Activated CD8-positive, alpha-beta memory T cell treated with anti-CD3 and anti-CD28 coated beads, Interleukin-2, amount 50 U/mL, for 24 hours (primary cell): ENCODE measurements at regions not wholly inside any gene's neighbourhood (a gene's known extent, or its start where the extent isn't known, plus 50 kb on each side); places are given as distances from the start of the nearest gene placed in this dataset.
"Not testable (repeated sequence)": the region's sequence is repeated elsewhere in the genome, so short reads cannot be mapped to it uniquely, and the experiment has no call there.

Experiments used
- DNase-seq: peaks from one replicate; pipeline ENCODE4 v3.0.0-alpha.2; 2020; ENCODE audit errors: extremely low read depth

DNA sequence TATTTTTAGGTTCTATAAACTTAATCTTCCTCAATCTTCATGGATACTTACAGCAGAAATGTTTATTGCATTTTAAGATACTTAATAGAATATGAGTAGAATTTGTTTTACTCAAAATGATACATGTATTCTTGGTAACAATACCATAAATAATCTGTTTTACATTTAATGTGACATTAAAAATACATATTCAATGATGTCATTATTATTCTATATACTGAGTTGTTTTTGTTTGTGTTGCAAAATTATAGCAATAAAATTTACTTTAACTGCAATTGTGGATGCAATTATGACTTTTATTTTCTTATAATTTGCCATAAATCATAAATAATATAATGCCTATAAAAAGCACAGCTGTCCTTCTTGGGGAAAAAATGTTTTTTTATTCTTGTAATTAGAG, 275.9 kb upstream of the CCNG1 start:
- no peak for DNase-seq

- no peak for DNase-seq
Measured at GRCh38 chr5:163162645-163163044, 274.8 kb upstream of the CCNG1 start.

DNA sequence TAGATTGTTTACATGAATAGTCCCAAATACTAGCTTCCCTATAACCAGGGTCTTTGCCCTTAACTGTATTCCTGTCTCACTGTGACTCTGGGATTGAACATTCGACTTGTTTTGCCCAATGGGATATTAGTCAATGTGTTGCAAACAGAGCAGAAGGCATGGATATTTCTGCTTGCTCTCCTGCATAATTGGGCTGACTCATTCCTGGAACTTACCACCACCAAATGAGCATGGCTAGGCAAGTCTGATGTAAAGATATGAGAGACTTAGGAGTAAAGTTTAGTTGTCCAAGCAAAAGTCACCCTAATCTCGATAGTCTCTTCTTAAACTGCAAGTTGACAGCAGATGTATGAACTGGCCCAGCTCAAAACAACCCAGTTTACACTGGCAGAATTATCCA, 273.5 kb upstream of the CCNG1 start:
- no peak for DNase-seq

DNA sequence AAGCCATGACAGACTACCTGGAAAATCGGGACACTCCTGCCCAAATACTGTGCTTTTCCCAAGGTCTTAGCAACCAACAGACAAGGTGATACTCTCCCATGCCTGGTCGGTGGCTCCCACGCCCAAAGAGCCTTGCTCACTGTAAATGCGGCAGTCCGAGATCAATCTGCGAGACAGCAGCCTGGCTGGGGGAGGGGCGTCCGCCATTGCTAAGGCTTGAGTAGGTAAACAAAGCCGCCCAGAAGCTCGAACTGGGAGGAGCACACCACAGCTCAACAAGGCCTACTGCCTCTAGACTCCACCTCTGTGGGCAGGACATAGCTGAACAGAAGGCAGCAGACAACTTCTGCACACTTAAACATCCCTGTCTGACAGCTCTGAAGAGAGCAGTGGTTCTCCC, 272.1 kb upstream of the CCNG1 start:
- no peak for DNase-seq

- DNase-seq, result not testable (repeated sequence)
Measured at GRCh38 chr5:163170161-163170560, 267.2 kb upstream of the CCNG1 start.

GRCh38 chr5:163172540-163173338, 264.7 kb upstream of the CCNG1 start:
- no peak for DNase-seq

GRCh38 chr5:163177971-163178370, 259.4 kb upstream of the CCNG1 start:
- no peak for DNase-seq

- no peak for DNase-seq
Measured at GRCh38 chr5:163185315-163185714, 252.1 kb upstream of the CCNG1 start.

GRCh38 chr5:163189023-163189553, 248.3 kb upstream of the CCNG1 start:
- DNase-seq, result no peak

DNA sequence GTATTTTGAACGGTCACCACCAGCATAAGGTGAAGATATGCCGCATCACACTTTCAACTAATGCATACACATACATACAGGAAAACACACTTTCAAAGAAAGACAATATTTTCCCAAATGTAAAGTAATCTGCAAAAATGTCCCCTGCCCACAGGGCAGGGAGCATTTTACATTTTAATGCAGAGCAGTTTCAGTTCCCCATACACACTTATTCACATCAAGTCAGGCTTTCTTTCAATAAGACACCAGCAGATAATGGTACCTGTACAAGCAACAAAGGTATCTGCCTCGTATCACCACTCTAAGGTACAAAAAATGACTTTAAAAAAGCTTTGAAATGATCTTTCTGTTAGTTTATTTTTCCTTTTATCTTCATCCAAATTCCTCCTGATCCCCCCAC, 247.1 kb upstream of the CCNG1 start:
- DNase-seq, result no peak

- no peak for DNase-seq
Measured at GRCh38 chr5:163190784-163191183, 246.6 kb upstream of the CCNG1 start.

DNA sequence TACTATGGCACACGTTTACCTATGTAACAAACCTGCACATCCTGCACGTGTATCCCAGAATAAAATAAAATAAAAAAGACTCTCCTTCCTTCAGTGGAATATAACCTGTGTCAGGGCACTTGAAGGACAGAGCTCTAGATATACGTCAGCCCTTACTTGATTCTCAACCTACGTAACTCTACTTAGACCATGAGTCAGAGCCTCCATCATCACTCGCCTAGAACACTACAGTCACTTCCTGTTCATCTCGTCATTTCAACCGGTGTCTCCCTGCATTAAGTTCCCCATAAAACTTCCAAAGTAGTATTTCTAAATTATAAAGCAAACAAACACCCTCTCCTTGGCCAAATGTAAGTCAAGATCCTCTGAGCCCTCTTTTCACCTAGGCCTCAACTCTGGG, 243.5 kb upstream of the CCNG1 start:
- no peak for DNase-seq

GRCh38 chr5:163205645-163206044, 231.8 kb upstream of the CCNG1 start:
- no peak for DNase-seq

- no peak for DNase-seq
Measured at GRCh38 chr5:163221581-163221980, 215.8 kb upstream of the CCNG1 start.

DNA sequence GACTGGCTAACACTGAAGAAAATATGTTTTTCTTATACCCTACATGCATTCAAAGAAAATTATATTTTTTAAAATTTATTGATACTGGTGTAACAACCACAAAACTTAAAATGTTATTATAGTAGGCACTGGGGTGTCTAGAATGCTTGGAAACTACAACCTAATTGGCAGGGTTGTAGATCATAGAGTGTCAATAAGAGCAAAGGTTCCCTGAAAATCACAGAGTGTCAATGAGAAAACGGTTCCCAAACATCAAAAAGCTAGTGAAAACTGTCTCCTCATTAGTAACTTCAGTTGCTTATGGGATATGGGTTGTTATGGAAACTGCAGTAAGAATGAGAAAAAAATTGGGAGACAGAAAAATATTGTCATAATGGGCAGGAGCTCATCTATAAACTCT, 214.4 kb upstream of the CCNG1 start:
- DNase-seq, result no peak

DNA sequence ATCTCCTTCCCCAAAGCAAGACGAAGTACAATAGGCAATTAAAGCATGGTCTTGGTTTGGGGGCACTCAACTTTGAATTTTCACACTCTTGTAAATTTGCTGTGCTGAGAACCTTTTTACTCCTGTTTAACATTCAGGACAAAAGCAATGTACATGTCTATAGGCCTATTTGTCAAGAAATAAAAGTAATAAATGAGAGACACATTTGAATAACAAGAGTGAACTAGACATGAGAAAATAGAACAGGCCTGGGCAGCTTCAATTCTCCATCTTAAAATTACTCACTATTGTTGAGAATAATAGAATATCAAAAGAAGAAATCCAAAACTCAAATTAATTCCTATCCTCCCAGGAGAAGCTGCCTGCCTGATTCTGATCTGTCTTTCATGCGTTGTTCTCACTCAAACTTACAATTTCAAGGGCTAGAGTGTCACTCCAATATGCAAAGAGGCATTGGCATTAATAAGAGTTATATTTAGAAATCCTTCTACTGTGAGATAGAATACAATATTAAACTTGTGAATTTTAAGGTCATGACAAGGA, 192.9 kb upstream of the CCNG1 start:
- no peak for DNase-seq

DNA sequence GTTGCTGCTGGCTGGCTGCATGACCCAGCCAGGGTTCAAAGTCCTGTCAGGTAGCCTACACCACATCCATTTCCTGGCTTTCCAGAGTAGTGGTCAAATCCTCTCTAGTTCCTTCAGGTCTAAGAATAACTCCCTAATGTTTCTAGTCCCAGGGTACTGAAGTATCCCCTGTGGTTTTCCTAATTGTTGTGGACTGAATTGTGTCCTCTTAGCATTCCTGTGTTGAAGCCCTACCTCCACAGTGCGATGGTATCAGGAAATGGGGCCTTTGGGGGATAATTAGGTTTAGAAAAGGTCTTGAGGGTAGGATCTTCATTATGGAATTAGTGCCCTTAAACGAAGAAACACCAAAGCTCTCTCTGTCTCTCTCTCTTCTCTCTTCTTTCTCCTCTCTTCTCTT, 191.8 kb upstream of the CCNG1 start:
- no peak for DNase-seq

- no peak for DNase-seq
Measured at GRCh38 chr5:163248333-163248732, 189.1 kb upstream of the CCNG1 start.

DNA sequence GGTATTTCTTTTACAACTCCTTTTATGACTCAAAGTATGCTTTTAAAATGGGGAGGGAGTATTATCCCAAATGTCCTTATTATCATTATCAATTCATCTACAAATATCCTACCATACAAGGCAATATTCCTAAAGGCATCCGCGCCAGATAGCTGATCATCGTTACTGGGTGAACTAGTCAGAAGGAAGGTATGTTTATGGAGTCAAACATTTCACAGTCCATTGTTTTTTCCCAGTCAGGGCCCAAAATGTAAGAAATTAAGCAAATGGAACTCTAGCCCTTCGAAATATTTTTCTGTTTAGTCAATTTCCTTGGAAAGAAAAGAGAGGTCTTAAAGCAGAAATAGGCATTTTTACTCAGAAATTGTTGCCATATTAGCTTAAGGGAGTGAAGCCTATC, 188.5 kb upstream of the CCNG1 start:
- no peak for DNase-seq

DNA sequence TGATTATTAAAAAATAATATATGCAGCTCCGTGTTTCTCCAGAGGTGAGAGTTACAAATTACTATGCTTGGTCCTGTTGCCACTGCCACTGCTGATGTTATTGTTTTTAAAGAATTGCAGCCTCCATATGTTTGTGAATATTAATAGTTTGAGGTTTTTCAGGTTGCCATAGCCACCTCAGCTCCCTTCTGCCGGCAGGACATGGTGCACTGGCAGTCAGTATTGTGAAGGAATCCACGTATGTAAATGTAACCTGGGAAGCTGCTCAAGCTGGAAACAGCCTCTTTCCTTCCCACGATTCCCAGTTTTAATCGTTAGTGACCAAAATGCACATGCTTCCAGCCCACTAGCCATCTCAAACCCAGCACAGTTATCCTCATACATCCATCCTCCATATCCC, 184.4 kb upstream of the CCNG1 start:
- DNase-seq, result no peak

- DNase-seq, result no peak
Measured at GRCh38 chr5:163259495-163259894, 177.9 kb upstream of the CCNG1 start.

- DNase-seq, result no peak
Measured at GRCh38 chr5:163260471-163260870, 176.9 kb upstream of the CCNG1 start.

GRCh38 chr5:163260961-163261360, 176.4 kb upstream of the CCNG1 start:
- no peak for DNase-seq
